ENCODE measurements at regions not wholly inside any gene's neighbourhood (a gene's known extent, or its start where the extent isn't known, plus 50 kb on each side); places are given as distances from the start of the nearest gene placed in this dataset.

GRCh38 chr5:145393426-145393825 lies 441.7 kb downstream of the PRELID2 start:
- intact Hi-C loops (cut with DNase I), result no loop called here
- H3K4me3 ChIP-seq, result no peak overlapping the region
- no peaks in the 10 kb centered on the region for H3K4me1 ChIP-seq
- no peak for TF ChIP-seq CTCF (IDR thresholded peaks at IDR 0.05)
- ATAC-seq (no peak), DNase-seq (peak in 2 of 4 donors; percentile 9 to 24)
- H3K27ac ChIP-seq, result no peak overlapping the region
- H3K36me3 ChIP-seq, result no peaks in the 10 kb centered on the region
- H3K9me3 ChIP-seq, result peaks cover 0 to 16% of the 10 kb centered on the region in 2 donors
- H3K27me3 ChIP-seq, result no peaks in the 10 kb centered on the region

- peaks cover 0 to 16% of the 10 kb centered on the region in 2 donors for H3K9me3 ChIP-seq
- H3K4me1 ChIP-seq, result no peaks in the 10 kb centered on the region
- H3K27ac ChIP-seq, result no peak overlapping the region
- ATAC-seq (no peak), DNase-seq (no peak)
- TF ChIP-seq CTCF (IDR thresholded peaks at IDR 0.05), result no peak
- intact Hi-C loops (cut with DNase I), result no loop called here
- H3K4me3 ChIP-seq, result no peak overlapping the region
- no peaks in the 10 kb centered on the region for H3K36me3 ChIP-seq
- H3K27me3 ChIP-seq, result no peaks in the 10 kb centered on the region
Observed at GRCh38 chr5:145389047-145389446, 446.1 kb downstream of the PRELID2 start.

GRCh38 chr5:145385276-145385675 lies 449.9 kb downstream of the PRELID2 start:
- Histone ChIP-seq H3K27me3 (no peaks in the 10 kb centered on the region), H3K27ac (no peak overlapping the region), H3K4me3 (no peak overlapping the region), H3K36me3 (no peaks in the 10 kb centered on the region), H3K4me1 (no peaks in the 10 kb centered on the region), H3K9me3 (peaks cover 0 to 25% of the 10 kb centered on the region in 2 donors)
- DNase-seq (no peak), ATAC-seq (no peak)
- no peak for TF ChIP-seq CTCF (IDR thresholded peaks at IDR 0.05)
- intact Hi-C loops (cut with DNase I), result no loop called here

- Histone ChIP-seq H3K9me3 (peaks cover 0 to 83% of the 10 kb centered on the region in 2 donors), H3K4me3 (no peak overlapping the region), H3K36me3 (no peaks in the 10 kb centered on the region), H3K4me1 (no peaks in the 10 kb centered on the region), H3K27me3 (no peaks in the 10 kb centered on the region), H3K27ac (no peak overlapping the region)
- intact Hi-C loops (cut with DNase I), result no loop called here
- ATAC-seq, result no peak
- TF ChIP-seq CTCF (IDR thresholded peaks at IDR 0.05), result no peak
- DNase-seq, result no peak
Observed at GRCh38 chr5:145378226-145378625, 456.9 kb downstream of the PRELID2 start.

GRCh38 chr5:145375521-145375920 lies 459.6 kb downstream of the PRELID2 start:
- H3K36me3 ChIP-seq, result no peaks in the 10 kb centered on the region
- ATAC-seq (no peak), DNase-seq (no peak)
- H3K27ac ChIP-seq, result no peak overlapping the region
- intact Hi-C loops (cut with DNase I), result no loop called here
- no peaks in the 10 kb centered on the region for H3K4me1 ChIP-seq
- peaks cover 0 to 80% of the 10 kb centered on the region in 2 donors for H3K9me3 ChIP-seq
- no peak overlapping the region for H3K4me3 ChIP-seq
- no peaks in the 10 kb centered on the region for H3K27me3 ChIP-seq
- TF ChIP-seq CTCF (IDR thresholded peaks at IDR 0.05), result no peak

Data from left lung (tissue), 4 donors.